Lower lobe of right lung (tissue), 2 donors: ENCODE measurements at regions not wholly inside any gene's neighbourhood (a gene's known extent, or its start where the extent isn't known, plus 50 kb on each side); places are given as distances from the start of the nearest gene placed in this dataset.
"Not testable (repeated sequence)": the region's sequence is repeated elsewhere in the genome, so short reads cannot be mapped to it uniquely, and the experiment has no call there.

Experiments used
- ATAC-seq, 2 donors: fragments of 200-7000 bp; cut with Tn5 transposase; one replicate each; pipeline ENCODE4 v1.9.1; 2020 to 2022; ENCODE audit warnings: mild to moderate bottlenecking in 2 of 2, moderate library complexity in 2 of 2
- DNase-seq: peaks from one replicate; pipeline ENCODE4 v3.0.0-alpha.2; 2020
- H3K27ac ChIP-seq: fragments of 200-600 bp; one replicate; pipeline ENCODE4 v1.8.0; 2022
- H3K27me3 ChIP-seq: fragments of 200-600 bp; one replicate; pipeline ENCODE4 v1.8.0; 2022; ENCODE audit warnings: low read depth
- H3K36me3 ChIP-seq: fragments of 200-600 bp; one replicate; pipeline ENCODE4 v1.8.0; 2022; ENCODE audit warnings: mild to moderate bottlenecking
- H3K4me1 ChIP-seq: fragments of 200-600 bp; one replicate; pipeline ENCODE4 v1.8.0; 2022
- H3K4me3 ChIP-seq: fragments of 200-600 bp; one replicate; pipeline ENCODE4 v1.8.0; 2022; ENCODE audit warnings: mild to moderate bottlenecking
- H3K9me3 ChIP-seq: fragments of 200-600 bp; one replicate; pipeline ENCODE4 v1.8.0; 2022
- CTCF ChIP-seq: fragments of 200-600 bp; IDR thresholded peaks from one replicate; pipeline ENCODE4 v1.8.0; 2022; ENCODE audit warnings: antibody characterized with exemption, mild to moderate bottlenecking
- intact Hi-C: fragments of 100-400 bp; cut with DNase I; formaldehyde crosslinking; loops from one replicate; pipeline ENCODE4 v1.11.0; 2022
- donor health status: DM: no; HTN: yes; CAD: no; lungs with severe emphysema.

- no peaks in the 10 kb centered on the region for H3K27me3 ChIP-seq
- no peak overlapping the region for H3K4me3 ChIP-seq
- no peaks in the 10 kb centered on the region for H3K9me3 ChIP-seq
- no peak for TF ChIP-seq CTCF
- no peaks in the 10 kb centered on the region for H3K4me1 ChIP-seq
- ATAC-seq: no peak
- DNase-seq: no peak
- H3K36me3 ChIP-seq: no peaks in the 10 kb centered on the region
- H3K27ac ChIP-seq: no peak overlapping the region
- intact Hi-C loops: no loop called here
Observed at GRCh38 chr1:187933562-187934419, 1105.0 kb downstream of the PLA2G4A start.

GRCh38 chr1:187936667-187937066 is 1107.9 kb downstream of the PLA2G4A start:
- no peaks in the 10 kb centered on the region for H3K4me1 ChIP-seq
- H3K4me3 ChIP-seq: no peak overlapping the region
- H3K36me3 ChIP-seq: no peaks in the 10 kb centered on the region
- no peaks in the 10 kb centered on the region for H3K9me3 ChIP-seq
- no peak for ATAC-seq
- TF ChIP-seq CTCF: no peak
- H3K27ac ChIP-seq: no peak overlapping the region
- no peak for DNase-seq
- no peaks in the 10 kb centered on the region for H3K27me3 ChIP-seq
- intact Hi-C loops: no loop called here

GRCh38 chr1:187938092-187938491 is 1109.3 kb downstream of the PLA2G4A start:
- Histone ChIP-seq H3K27ac (no peak overlapping the region), H3K27me3 (no peaks in the 10 kb centered on the region), H3K36me3 (no peaks in the 10 kb centered on the region), H3K4me3 (no peak overlapping the region), H3K4me1 (no peaks in the 10 kb centered on the region), H3K9me3 (no peaks in the 10 kb centered on the region)
- TF ChIP-seq CTCF: no peak
- intact Hi-C loops: no loop called here
- ATAC-seq (no peak), DNase-seq (no peak)

- ATAC-seq: no peak
- H3K36me3 ChIP-seq: no peaks in the 10 kb centered on the region
- no peak overlapping the region for H3K4me3 ChIP-seq
Observed at GRCh38 chr1:187942986-187943385, 1114.2 kb downstream of the PLA2G4A start.

GRCh38 chr1:187943606-187944403 is 1115.1 kb downstream of the PLA2G4A start:
- no peak for DNase-seq
- Histone ChIP-seq H3K9me3 (peaks cover 8% of the 10 kb centered on the region), H3K27ac (no peak overlapping the region), H3K36me3 (no peaks in the 10 kb centered on the region), H3K4me1 (no peaks in the 10 kb centered on the region), H3K27me3 (no peaks in the 10 kb centered on the region), H3K4me3 (no peak overlapping the region)
- intact Hi-C loops: no loop called here
- ATAC-seq: no peak
- TF ChIP-seq CTCF: no peak

More at GRCh38 chr1:187942986-187943385, 1114.2 kb downstream of the PLA2G4A start:
- H3K27me3 ChIP-seq: no peaks in the 10 kb centered on the region
- H3K9me3 ChIP-seq: peaks cover 8% of the 10 kb centered on the region
- no peak for DNase-seq
- H3K4me1 ChIP-seq: no peaks in the 10 kb centered on the region
- intact Hi-C loops: no loop called here
- H3K27ac ChIP-seq: no peak overlapping the region
- TF ChIP-seq CTCF: no peak

- ATAC-seq, H3K4me3 ChIP-seq, H3K4me1 ChIP-seq, DNase-seq, H3K27ac ChIP-seq, H3K36me3 ChIP-seq, H3K27me3 ChIP-seq, intact Hi-C loops: not testable (repeated sequence)
- H3K9me3 ChIP-seq: peaks cover 18% of the 10 kb centered on the region
Observed at GRCh38 chr1:187946661-187947060, 1117.9 kb downstream of the PLA2G4A start.
